H1 (cell line): ENCODE measurements at regions not wholly inside any gene's neighbourhood (a gene's known extent, or its start where the extent isn't known, plus 50 kb on each side); places are given as distances from the start of the nearest gene placed in this dataset.

Experiments used
- CTCF ChIA-PET: fragments of 300-600 bp; sonication (Branson Sonifier 250); formaldehyde crosslinking; loops from one replicate; lab custom pipeline; 2021; ENCODE audit not compliant: partially characterized antibody; lab: Charles Lee
- POLR2A ChIA-PET: fragments of 300-600 bp; sonication (Branson Sonifier 250); formaldehyde crosslinking; loops from one replicate; lab custom pipeline; 2021; ENCODE audit warnings: inconsistent platforms; ENCODE audit not compliant: partially characterized antibody; lab: Charles Lee
- DNase-seq, 2 experiments: peaks; one replicate each; pipeline versions ENCODE4 v3.0.0 to v3.0.0-alpha.2; 2010 to 2022; ENCODE audit warnings: low spot score in 2 of 2, low read depth in 1 of 2, mixed read lengths in 1 of 2
- FAIRE-seq: peaks from 2 replicates; lab custom pipeline; 2011; peaks lifted over from hg19 to GRCh38; lab: Jason Lieb, UNC
- H2AFZ ChIP-seq: 2 replicates; pipeline ENCODE4 v1.8.1; 2012; ENCODE audit warnings: low read length, inconsistent platforms
- H2AK5ac ChIP-seq: 2 replicates; pipeline ENCODE4 v1.6.1; 2013; ENCODE audit warnings: low read depth, low read length
- H2BK120ac ChIP-seq: replicated peaks from 2 replicates; pipeline ENCODE3; 2013; ENCODE audit warnings: low read depth, low read length, inconsistent platforms
- H2BK12ac ChIP-seq: 2 replicates; pipeline ENCODE4 v1.6.1; 2013; ENCODE audit warnings: low read depth, low read length
- H2BK15ac ChIP-seq: 2 replicates; pipeline ENCODE4 v1.6.1; 2013; ENCODE audit warnings: low read length
- H2BK20ac ChIP-seq: 2 replicates; pipeline ENCODE4 v1.6.1; 2013; ENCODE audit warnings: low read length
- H2BK5ac ChIP-seq: 2 replicates; pipeline ENCODE4 v1.6.1; 2013; ENCODE audit warnings: low read depth, low read length
- H3K14ac ChIP-seq: 2 replicates; pipeline ENCODE4 v1.6.1; 2013; ENCODE audit warnings: inconsistent platforms; ENCODE audit not compliant: insufficient read length
- H3K18ac ChIP-seq: 2 replicates; pipeline ENCODE4 v1.6.1; 2013; ENCODE audit warnings: low read length; ENCODE audit errors: extremely low read depth
- H3K23ac ChIP-seq: 2 replicates; pipeline ENCODE4 v1.6.1; 2013; ENCODE audit warnings: inconsistent platforms; ENCODE audit not compliant: insufficient read length
- H3K23me2 ChIP-seq: 2 replicates; pipeline ENCODE4 v1.6.1; 2013; ENCODE audit warnings: low read depth, low read length
- H3K27ac ChIP-seq: 2 replicates; pipeline ENCODE4 v1.6.1; 2011; ENCODE audit warnings: low read depth, low read length, inconsistent platforms
- H3K27me3 ChIP-seq, 4 experiments: replicated peaks in 1 of 4; 1 replicate in 1 of 4; 2 replicates in 3 of 4; pipeline versions ENCODE4 v1.6.1 to v1.8.1; 2011 to 2013; ENCODE audit warnings: low read length in 3 of 4, mild to moderate bottlenecking in 3 of 4, inconsistent platforms in 2 of 4, mixed read lengths in 2 of 4, moderate library complexity in 1 of 4; ENCODE audit not compliant: control insufficient read depth in 3 of 4, insufficient read depth in 3 of 4; ENCODE audit errors: extremely low read depth in 1 of 4
- H3K36me3 ChIP-seq, 4 experiments: 2 replicates each; pipeline versions ENCODE4 v1.6.1 to v1.8.1; 2011 to 2013; ENCODE audit warnings: mild to moderate bottlenecking in 4 of 4, low read length in 3 of 4, moderate library complexity in 2 of 4, control low read depth in 1 of 4, inconsistent platforms in 1 of 4; ENCODE audit not compliant: insufficient read depth in 4 of 4, control insufficient read depth in 2 of 4
- H3K4ac ChIP-seq: replicated peaks from 2 replicates; pipeline ENCODE3; 2013; ENCODE audit warnings: low read length, low read depth, mixed read lengths, inconsistent platforms; ENCODE audit not compliant: insufficient read length
- H3K4me1 ChIP-seq, 4 experiments: replicated peaks in 1 of 4; 1 replicate in 1 of 4; 2 replicates in 3 of 4; pipeline versions ENCODE4 v1.6.1 to v1.8.1; 2011 to 2013; ENCODE audit warnings: low read length in 3 of 4, inconsistent platforms in 2 of 4, mixed read lengths in 1 of 4; ENCODE audit not compliant: insufficient read depth in 4 of 4, control insufficient read depth in 3 of 4
- H3K4me2 ChIP-seq, 2 experiments: 2 replicates each; pipeline versions ENCODE4 v1.6.1 to v1.8.1; 2011 to 2013; ENCODE audit warnings: low read depth in 2 of 2, low read length in 2 of 2, control low read depth in 1 of 2, inconsistent platforms in 1 of 2, mild to moderate bottlenecking in 1 of 2; ENCODE audit not compliant: insufficient read depth in 1 of 2
- H3K4me3 ChIP-seq, 4 experiments: fragments of 200-600, 300-600 bp in 1 of 4; sonication (generic), shearing (Covaris generic), sonication (Bioruptor Twin) in 1 of 4; 2 replicates each; pipeline versions ENCODE4 v1.5.1 to v1.8.1; 2011 to 2016; ENCODE audit warnings: low read length in 4 of 4, low read depth in 3 of 4, control low read depth in 2 of 4, inconsistent platforms in 2 of 4, mild to moderate bottlenecking in 2 of 4, mixed read lengths in 1 of 4, moderate library complexity in 1 of 4; ENCODE audit not compliant: insufficient read depth in 2 of 4; ENCODE audit errors: extremely low read depth in 1 of 4
- H3K56ac ChIP-seq: replicated peaks from 2 replicates; pipeline ENCODE3; 2013; ENCODE audit warnings: low read depth, mild to moderate bottlenecking, mixed read lengths, low read length, inconsistent platforms; ENCODE audit not compliant: insufficient read length
- H3K79me1 ChIP-seq: 2 replicates; pipeline ENCODE4 v1.6.1; 2013; ENCODE audit warnings: low read depth, low read length, control low read depth
- H3K79me2 ChIP-seq, 2 experiments: 2 replicates each; pipeline versions ENCODE4 v1.6.1 to v1.8.1; 2012 to 2013; ENCODE audit warnings: low read length in 2 of 2, mild to moderate bottlenecking in 2 of 2, inconsistent platforms in 1 of 2; ENCODE audit not compliant: insufficient read depth in 2 of 2, control insufficient read depth in 1 of 2
- H3K9ac ChIP-seq, 4 experiments: replicated peaks in 1 of 4; 1 replicate in 1 of 4; 2 replicates in 3 of 4; pipeline versions ENCODE4 v1.6.1 to v1.8.1; 2011 to 2013; ENCODE audit warnings: low read depth in 3 of 4, low read length in 3 of 4, control low read depth in 2 of 4, mild to moderate bottlenecking in 2 of 4, moderate library complexity in 2 of 4, inconsistent platforms in 1 of 4; ENCODE audit errors: extremely low read depth in 1 of 4
- H3K9me3 ChIP-seq, 2 experiments: 2 replicates each; pipeline versions ENCODE4 v1.6.1 to v1.8.1; 2012 to 2013; ENCODE audit warnings: mild to moderate bottlenecking in 2 of 2, moderate library complexity in 2 of 2, control low read depth in 1 of 2, inconsistent platforms in 1 of 2, low read depth in 1 of 2, low read length in 1 of 2, mixed read lengths in 1 of 2; ENCODE audit not compliant: insufficient read depth in 2 of 2
- H4K20me1 ChIP-seq, 2 experiments: replicated peaks in 1 of 2; 2 replicates each; pipeline versions ENCODE3 to v1.8.1; 2011 to 2013; ENCODE audit warnings: inconsistent platforms in 2 of 2, low read length in 2 of 2, mild to moderate bottlenecking in 1 of 2; ENCODE audit not compliant: insufficient read depth in 2 of 2, control insufficient read depth in 1 of 2
- H4K5ac ChIP-seq: 2 replicates; pipeline ENCODE4 v1.6.1; 2013; ENCODE audit warnings: low read length, low read depth, mixed read lengths, inconsistent platforms; ENCODE audit not compliant: insufficient read length
- H4K8ac ChIP-seq: 2 replicates; pipeline ENCODE4 v1.8.0; 2013; ENCODE audit warnings: mild to moderate bottlenecking, moderate library complexity, low read length, inconsistent platforms; ENCODE audit not compliant: insufficient read depth; ENCODE audit errors: extremely low read depth
- H4K91ac ChIP-seq: replicated peaks from 2 replicates; pipeline ENCODE3; 2013; ENCODE audit warnings: low read length, mixed read lengths, inconsistent platforms; ENCODE audit not compliant: insufficient read length
- BCL11A ChIP-seq, 2 experiments: IDR thresholded peaks; one replicate each; pipeline ENCODE4 v1.6.1; 2011; ENCODE audit warnings: low read depth in 2 of 2, low read length in 2 of 2, mild to moderate bottlenecking in 2 of 2
- CBX5 ChIP-seq: fragments of 300-800, 300-1000 bp; sonication (generic); IDR thresholded peaks from 2 replicates; pipeline ENCODE4 v1.7.1; 2016; ENCODE audit warnings: antibody characterized with exemption, low read length, low read depth
- EGR1 ChIP-seq: IDR thresholded peaks from 2 replicates; pipeline ENCODE4 v1.6.1; 2011; ENCODE audit warnings: low read depth, low read length, borderline replicate concordance
- JUN ChIP-seq: IDR thresholded peaks from 2 replicates; pipeline ENCODE4 v1.6.1; 2011; ENCODE audit warnings: low read depth, mild to moderate bottlenecking, improper control_type of control experiment, low read length
- PHF8 ChIP-seq: fragments of 200-600 bp; sonication (generic); conservative IDR thresholded peaks from 2 replicates; pipeline ENCODE4 v1.7.1; 2012; ENCODE audit warnings: low read depth, mild to moderate bottlenecking, inconsistent platforms, low read length, moderate library complexity
- TCF12 ChIP-seq: IDR thresholded peaks from 2 replicates; pipeline ENCODE4 v1.6.1; 2011; ENCODE audit warnings: low read depth, mild to moderate bottlenecking, low read length
- ZNF274 ChIP-seq: IDR thresholded peaks from 2 replicates; pipeline ENCODE4 v1.7.0; 2012; ENCODE audit warnings: low read length, borderline replicate concordance; ENCODE audit errors: extremely low read depth

- Histone ChIP-seq H3K4me3 (no peak overlapping the region), H3K23ac (no peak overlapping the region), H3K4me2 (no peak overlapping the region), H2AFZ (no peak overlapping the region), H3K9me3 (no peaks in the 10 kb centered on the region), H3K4me1 (no peaks in the 10 kb centered on the region), H3K79me2 (no peaks in the 10 kb centered on the region), H3K4ac (no peak overlapping the region), H4K5ac (no peak overlapping the region), H3K27ac (no peak overlapping the region), H3K79me1 (no peaks in the 10 kb centered on the region), H2BK5ac (no peak overlapping the region), H3K18ac (no peak overlapping the region), H4K91ac (no peak overlapping the region), H3K56ac (no peak overlapping the region), H3K23me2 (no peaks in the 10 kb centered on the region), H4K20me1 (no peaks in the 10 kb centered on the region), H4K8ac (no peak overlapping the region), H2BK20ac (no peak overlapping the region), H2BK12ac (no peak overlapping the region), H3K9ac (no peak overlapping the region), H3K14ac (no peak overlapping the region), H2AK5ac (no peak overlapping the region), H2BK120ac (no peak overlapping the region), H3K27me3 (no peaks in the 10 kb centered on the region), H2BK15ac (no peak overlapping the region), H3K36me3 (no peaks in the 10 kb centered on the region)
- TF ChIP-seq ZNF274 = no peak
- TF ChIP-seq EGR1 = no peak
- no peak for TF ChIP-seq CBX5
- no peak for TF ChIP-seq BCL11A (IDR thresholded peaks at IDR 0.05; ENCODE audit: low read depth in 2 of 2, low read length in 2 of 2)
- no peak for TF ChIP-seq JUN
- TF ChIP-seq PHF8 = no peak
- TF ChIP-seq TCF12 = no peak
- FAIRE-seq (no peak), DNase-seq (no peak)
- ChIA-PET POLR2A (no interaction called here), CTCF (no interaction called here)
Observed at GRCh38 chr3:106065831-106066230, 197.0 kb upstream of the CBLB start.
